SHP77 treated with DMSO at 0.1 percent for 48 hours (cell line): ENCODE measurements at regions not wholly inside any gene's neighbourhood (a gene's known extent, or its start where the extent isn't known, plus 50 kb on each side); places are given as distances from the start of the nearest gene placed in this dataset.
"Not testable (repeated sequence)": the region's sequence is repeated elsewhere in the genome, so short reads cannot be mapped to it uniquely, and the experiment has no call there.

ENCODE experiments used
- DNase-seq: peaks from one replicate; lab custom pipeline; 2025; lab: John Stamatoyannopoulos, UW

- no peak for DNase-seq
These were observed 584.1 kb downstream of the TFAP2A start for GRCh38 chr6:9830808-9831207.

- DNase-seq: no peak
These were observed 589.3 kb downstream of the TFAP2A start for GRCh38 chr6:9825526-9825925.

GRCh38 chr6:9810727-9811126, 604.1 kb downstream of the TFAP2A start:
- not testable (repeated sequence) for DNase-seq

- no peak for DNase-seq
These were observed 604.6 kb downstream of the TFAP2A start for GRCh38 chr6:9810286-9810685.

GRCh38 chr6:9806195-9806594, 608.7 kb downstream of the TFAP2A start:
- DNase-seq: no peak

- DNase-seq: no peak
These were observed 613.6 kb downstream of the TFAP2A start for GRCh38 chr6:9801249-9801754.

GRCh38 chr6:9799582-9799981, 615.3 kb downstream of the TFAP2A start:
- no peak for DNase-seq

GRCh38 chr6:9796827-9797226, 618.0 kb downstream of the TFAP2A start:
- no peak for DNase-seq

GRCh38 chr6:9795880-9796279, 619.0 kb downstream of the TFAP2A start:
- no peak for DNase-seq

GRCh38 chr6:9789201-9789600, 625.7 kb downstream of the TFAP2A start:
- DNase-seq: no peak

GRCh38 chr6:9784786-9785185, 630.1 kb downstream of the TFAP2A start:
- DNase-seq: no peak

- no peak for DNase-seq
These were observed 631.3 kb downstream of the TFAP2A start for GRCh38 chr6:9783567-9783966.

- no peak for DNase-seq
These were observed 648.5 kb downstream of the TFAP2A start for GRCh38 chr6:9766240-9766915.

- no peak for DNase-seq
These were observed 653.7 kb downstream of the TFAP2A start for GRCh38 chr6:9761220-9761619.

- no peak for DNase-seq
These were observed 660.4 kb downstream of the TFAP2A start for GRCh38 chr6:9754515-9754914.

- DNase-seq: no peak
These were observed 668.9 kb downstream of the TFAP2A start for GRCh38 chr6:9745966-9746365.

- no peak for DNase-seq
These were observed 669.4 kb downstream of the TFAP2A start for GRCh38 chr6:9745476-9745875.

- no peak for DNase-seq
These were observed 670.8 kb downstream of the TFAP2A start for GRCh38 chr6:9744119-9744518.

GRCh38 chr6:9732056-9732455, 682.8 kb downstream of the TFAP2A start:
- no peak for DNase-seq

- DNase-seq: not testable (repeated sequence)
These were observed 689.1 kb downstream of the TFAP2A start for GRCh38 chr6:9725776-9726175.

GRCh38 chr6:9717568-9717967, 697.3 kb downstream of the TFAP2A start:
- DNase-seq: no peak

- DNase-seq: no peak
These were observed 703.5 kb downstream of the TFAP2A start for GRCh38 chr6:9711365-9711764.

- no peak for DNase-seq
These were observed 704.3 kb downstream of the TFAP2A start for GRCh38 chr6:9710574-9710973.

GRCh38 chr6:9708600-9708999, 706.3 kb downstream of the TFAP2A start:
- DNase-seq: no peak
